ENCODE measurements at regions not wholly inside any gene's neighbourhood (a gene's known extent, or its start where the extent isn't known, plus 50 kb on each side); places are given as distances from the start of the nearest gene placed in this dataset.
A peak's percentile ranks its signal among the peaks of the same experiment; 100 is the strongest.

DNA sequence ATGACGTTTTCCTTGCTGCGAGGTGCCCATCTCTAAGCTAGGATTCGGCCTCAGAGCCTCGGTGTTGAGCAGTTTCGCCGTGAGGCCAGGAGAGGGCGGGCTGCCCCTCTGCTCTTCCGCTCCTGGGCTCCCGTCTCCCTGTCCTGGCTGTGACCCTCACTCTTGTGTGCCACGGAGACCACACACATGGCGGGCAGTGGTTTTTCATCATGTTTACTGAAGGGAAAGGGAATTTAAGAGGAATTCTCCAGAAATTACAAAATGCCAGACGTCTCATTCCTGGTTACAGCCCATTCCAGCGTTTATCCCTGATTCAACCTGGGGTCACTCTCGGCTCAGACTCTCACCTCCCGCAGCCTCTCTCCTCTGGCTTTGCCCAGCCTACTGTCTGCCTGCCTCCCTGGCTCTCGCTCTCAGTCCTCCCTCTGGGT lies 96.8 kb upstream of the ELAC2 start:
- Histone ChIP-seq H3K9me3 (ENCODE audit: control insufficient read depth, low read length) (no peaks in the 10 kb centered on the region), H3K9ac (ENCODE audit: extremely low read depth, low read length, poor library complexity, severe bottlenecking) (no peak overlapping the region), H3K4me3 (ENCODE audit: low read length) (no peak overlapping the region), H3K27ac (ENCODE audit: low read depth, low read length) (no peak overlapping the region), H3K4me1 (ENCODE audit: control insufficient read depth, insufficient read depth, low read length) (no peaks in the 10 kb centered on the region), H3K27me3 (ENCODE audit: control insufficient read depth, insufficient read depth, low read length, poor library complexity, severe bottlenecking) (no peaks in the 10 kb centered on the region), H3K36me3 (ENCODE audit: control insufficient read depth, insufficient read depth, low read length) (no peaks in the 10 kb centered on the region)
- peak overlapping the region; percentile 46 for H3K4me3 Mint-ChIP-seq
- no peaks in the 10 kb centered on the region for H3K9me3 Mint-ChIP-seq
- no peak overlapping the region for H3K27ac Mint-ChIP-seq
- H3K36me3 Mint-ChIP-seq (ENCODE audit: low read depth) = no peaks in the 10 kb centered on the region
- H3K4me1 Mint-ChIP-seq = peaks cover 8% of the 10 kb centered on the region
- DNase-seq = peak; percentile 89
- H3K27me3 Mint-ChIP-seq (ENCODE audit: insufficient read depth) = peaks cover 4% of the 10 kb centered on the region
- TF ChIP-seq, protein P1, sequence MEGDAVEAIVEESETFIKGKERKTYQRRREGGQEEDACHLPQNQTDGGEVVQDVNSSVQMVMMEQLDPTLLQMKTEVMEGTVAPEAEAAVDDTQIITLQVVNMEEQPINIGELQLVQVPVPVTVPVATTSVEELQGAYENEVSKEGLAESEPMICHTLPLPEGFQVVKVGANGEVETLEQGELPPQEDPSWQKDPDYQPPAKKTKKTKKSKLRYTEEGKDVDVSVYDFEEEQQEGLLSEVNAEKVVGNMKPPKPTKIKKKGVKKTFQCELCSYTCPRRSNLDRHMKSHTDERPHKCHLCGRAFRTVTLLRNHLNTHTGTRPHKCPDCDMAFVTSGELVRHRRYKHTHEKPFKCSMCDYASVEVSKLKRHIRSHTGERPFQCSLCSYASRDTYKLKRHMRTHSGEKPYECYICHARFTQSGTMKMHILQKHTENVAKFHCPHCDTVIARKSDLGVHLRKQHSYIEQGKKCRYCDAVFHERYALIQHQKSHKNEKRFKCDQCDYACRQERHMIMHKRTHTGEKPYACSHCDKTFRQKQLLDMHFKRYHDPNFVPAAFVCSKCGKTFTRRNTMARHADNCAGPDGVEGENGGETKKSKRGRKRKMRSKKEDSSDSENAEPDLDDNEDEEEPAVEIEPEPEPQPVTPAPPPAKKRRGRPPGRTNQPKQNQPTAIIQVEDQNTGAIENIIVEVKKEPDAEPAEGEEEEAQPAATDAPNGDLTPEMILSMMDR (conservative IDR thresholded peaks at IDR 0.05) = peak; percentile 93
- WGBS, 2 experiments (ENCODE audit: insufficient coverage in 1 of 2, insufficient read length in 1 of 2) = 30 to 34% methylated on average over 15 to 16 of the region's 16 CpGs

DNA sequence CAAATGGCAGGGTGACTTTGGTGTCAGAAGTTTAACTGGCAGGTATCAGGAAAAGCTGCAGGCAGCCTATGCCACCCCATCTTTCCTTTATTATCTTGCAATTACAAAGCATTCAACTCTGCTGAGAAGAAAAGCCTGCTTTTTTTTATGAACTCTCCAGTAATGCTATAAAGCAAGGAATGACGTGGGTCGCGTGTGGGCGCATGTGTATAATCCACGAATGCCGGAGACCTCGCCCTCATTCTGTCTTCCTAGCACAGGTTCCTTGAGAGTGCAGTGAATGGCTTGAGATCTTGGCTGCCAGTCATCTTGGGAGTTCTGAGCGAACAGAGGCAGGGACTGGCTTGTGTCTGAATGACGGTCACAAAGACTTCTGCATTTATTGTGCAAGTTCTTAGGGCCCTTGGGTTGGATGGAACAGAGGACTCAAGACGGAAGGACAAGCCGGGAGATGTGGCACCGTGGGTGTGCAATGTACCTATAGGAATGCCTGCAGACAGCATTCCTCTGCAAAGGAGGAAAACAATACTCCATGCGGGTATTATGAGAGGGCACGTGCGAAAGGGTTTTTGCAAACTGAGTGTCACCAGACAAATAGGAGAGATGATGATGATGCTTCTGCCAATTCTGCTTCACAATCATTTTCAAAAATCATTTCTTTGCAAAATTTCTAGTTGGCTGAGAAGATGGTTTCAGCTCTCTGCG lies 96.1 kb upstream of the ELAC2 start:
- TF ChIP-seq, protein P1 (conservative IDR thresholded peaks at IDR 0.05) = no peak
- WGBS, 2 experiments (ENCODE audit: insufficient coverage in 1 of 2, insufficient read length in 1 of 2) = 82 to 85% methylated on average over 15 to 16 of the region's 16 CpGs
- Histone ChIP-seq H3K4me1 (ENCODE audit: control insufficient read depth, insufficient read depth, low read length) (no peaks in the 10 kb centered on the region), H3K4me3 (ENCODE audit: low read length) (no peak overlapping the region), H3K36me3 (ENCODE audit: control insufficient read depth, insufficient read depth, low read length) (no peaks in the 10 kb centered on the region), H3K27ac (ENCODE audit: low read depth, low read length) (no peak overlapping the region), H3K9me3 (ENCODE audit: control insufficient read depth, low read length) (no peaks in the 10 kb centered on the region), H3K9ac (ENCODE audit: extremely low read depth, low read length, poor library complexity, severe bottlenecking) (no peak overlapping the region), H3K27me3 (ENCODE audit: control insufficient read depth, insufficient read depth, low read length, poor library complexity, severe bottlenecking) (no peaks in the 10 kb centered on the region)
- Mint-ChIP-seq H3K27ac (no peak overlapping the region), H3K4me3 (no peak overlapping the region), H3K27me3 (ENCODE audit: insufficient read depth) (peaks cover 3% of the 10 kb centered on the region), H3K36me3 (ENCODE audit: low read depth) (no peaks in the 10 kb centered on the region), H3K9me3 (no peaks in the 10 kb centered on the region), H3K4me1 (peaks cover 8% of the 10 kb centered on the region)
- DNase-seq = no peak

DNA sequence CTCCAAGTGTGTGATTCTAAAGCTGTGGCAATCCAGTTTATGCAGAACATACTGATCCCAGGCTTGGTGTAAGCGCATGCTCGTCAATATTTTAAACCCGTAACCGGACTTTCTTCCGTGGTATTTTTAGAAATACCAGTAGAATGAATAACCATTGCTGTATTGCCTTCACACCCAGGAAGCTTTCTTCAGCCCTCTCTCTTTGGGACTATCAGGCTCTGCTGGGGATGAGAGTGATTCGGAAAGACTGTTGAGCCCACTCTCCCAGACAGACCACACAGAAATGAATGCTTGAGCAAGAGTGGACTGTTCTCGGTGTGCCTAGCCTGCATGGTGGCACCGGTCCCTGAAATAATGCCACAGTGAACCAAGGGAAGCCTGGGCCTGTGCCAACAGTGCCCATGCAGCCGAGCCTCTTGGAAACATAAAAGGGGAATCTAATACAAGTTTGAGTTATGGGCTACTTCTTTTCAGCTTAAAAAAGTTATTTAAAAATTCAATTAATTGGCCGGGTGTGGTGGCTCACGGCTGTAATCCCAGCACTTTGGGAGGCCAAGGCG lies 89.9 kb upstream of the ELAC2 start:
- Mint-ChIP-seq H3K4me3 (no peak overlapping the region), H3K27ac (no peak overlapping the region), H3K27me3 (ENCODE audit: insufficient read depth) (peaks cover 1% of the 10 kb centered on the region), H3K4me1 (no peaks in the 10 kb centered on the region), H3K36me3 (ENCODE audit: low read depth) (no peaks in the 10 kb centered on the region), H3K9me3 (no peaks in the 10 kb centered on the region)
- DNase-seq = no peak
- H3K9me3 ChIP-seq (ENCODE audit: control insufficient read depth, low read length) = no peaks in the 10 kb centered on the region
- TF ChIP-seq, protein P1 (conservative IDR thresholded peaks at IDR 0.05) = no peak
- H3K4me1 ChIP-seq (ENCODE audit: control insufficient read depth, insufficient read depth, low read length) = no peaks in the 10 kb centered on the region
- WGBS, 2 experiments (ENCODE audit: insufficient coverage in 1 of 2, insufficient read length in 1 of 2) = 92 to 93% methylated on average over 9 to 12 of the region's 12 CpGs
- no peak overlapping the region for H3K9ac ChIP-seq (ENCODE audit: extremely low read depth, low read length, poor library complexity, severe bottlenecking)
- no peak overlapping the region for H3K4me3 ChIP-seq (ENCODE audit: low read length)
- no peak overlapping the region for H3K27ac ChIP-seq (ENCODE audit: low read depth, low read length)
- no peaks in the 10 kb centered on the region for H3K36me3 ChIP-seq (ENCODE audit: control insufficient read depth, insufficient read depth, low read length)
- H3K27me3 ChIP-seq (ENCODE audit: control insufficient read depth, insufficient read depth, low read length, poor library complexity, severe bottlenecking) = no peaks in the 10 kb centered on the region
